Omental fat pad (tissue), 3 donors: ENCODE measurements at regions not wholly inside any gene's neighbourhood (a gene's known extent, or its start where the extent isn't known, plus 50 kb on each side); places are given as distances from the start of the nearest gene placed in this dataset.
"Not testable (repeated sequence)": the region's sequence is repeated elsewhere in the genome, so short reads cannot be mapped to it uniquely, and the experiment has no call there.

Source experiments
- ATAC-seq: fragments of 150-250 bp; one replicate; pipeline ENCODE4 v1.9.1; 2016; ENCODE audit warnings: mild to moderate bottlenecking, moderate library complexity; ENCODE audit not compliant: low FRiP score
- DNase-seq: peaks from one replicate; pipeline ENCODE4 v3.0.0-alpha.2; 2019; ENCODE audit warnings: low spot score
- CTCF ChIP-seq, 3 donors: fragments of 450-650 bp; IDR thresholded peaks; one replicate each; pipeline ENCODE4 v1.5.1; 2016 to 2017; ENCODE audit warnings: antibody characterized with exemption in 3 of 3, mild to moderate bottlenecking in 3 of 3, moderate library complexity in 2 of 3

DNA sequence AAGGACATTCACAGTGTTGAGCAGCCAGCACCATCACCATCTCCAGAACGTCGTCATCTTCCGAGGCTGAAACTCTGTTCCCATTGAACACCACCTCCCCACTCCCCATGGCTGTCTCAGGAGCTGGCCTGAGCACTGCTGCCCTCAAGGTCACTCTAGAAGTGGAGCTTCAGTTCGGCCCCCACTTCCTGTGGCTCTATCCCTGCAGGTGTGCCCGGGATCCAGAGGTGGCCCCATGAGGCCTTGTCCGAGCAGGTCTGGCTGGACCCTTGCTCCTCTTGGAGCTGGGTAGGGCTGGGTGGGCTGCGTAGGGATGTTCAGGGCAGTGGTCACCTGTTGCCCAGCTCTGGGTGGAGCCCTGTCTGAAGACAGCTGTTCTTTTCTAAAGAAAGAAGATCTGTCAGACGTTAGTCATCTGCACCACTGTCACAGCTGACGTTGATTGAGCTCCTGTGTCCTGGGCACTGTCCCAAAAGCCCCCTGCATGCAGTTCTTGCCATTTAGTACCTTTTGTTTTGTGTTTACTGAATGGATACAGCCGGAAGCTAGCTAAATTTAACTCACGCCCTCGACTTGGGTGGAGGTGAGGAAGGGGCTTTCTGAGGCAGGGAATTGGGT lies 75.5 kb upstream of the CLDN5 start:
- ATAC-seq (no peak), DNase-seq (no peak)

GRCh38 chr22:19603346-19603745 lies 79.1 kb upstream of the CLDN5 start:
- not testable (repeated sequence) for DNase-seq, ATAC-seq

More for the DNA sequence above, 75.5 kb upstream of the CLDN5 start:
- no peak for TF ChIP-seq CTCF (IDR thresholded peaks at IDR 0.05)

- no peak for DNase-seq
- ATAC-seq = no peak
- no peak for TF ChIP-seq CTCF (IDR thresholded peaks at IDR 0.05)
These were observed 79.6 kb upstream of the CLDN5 start for GRCh38 chr22:19603767-19604166.

DNA sequence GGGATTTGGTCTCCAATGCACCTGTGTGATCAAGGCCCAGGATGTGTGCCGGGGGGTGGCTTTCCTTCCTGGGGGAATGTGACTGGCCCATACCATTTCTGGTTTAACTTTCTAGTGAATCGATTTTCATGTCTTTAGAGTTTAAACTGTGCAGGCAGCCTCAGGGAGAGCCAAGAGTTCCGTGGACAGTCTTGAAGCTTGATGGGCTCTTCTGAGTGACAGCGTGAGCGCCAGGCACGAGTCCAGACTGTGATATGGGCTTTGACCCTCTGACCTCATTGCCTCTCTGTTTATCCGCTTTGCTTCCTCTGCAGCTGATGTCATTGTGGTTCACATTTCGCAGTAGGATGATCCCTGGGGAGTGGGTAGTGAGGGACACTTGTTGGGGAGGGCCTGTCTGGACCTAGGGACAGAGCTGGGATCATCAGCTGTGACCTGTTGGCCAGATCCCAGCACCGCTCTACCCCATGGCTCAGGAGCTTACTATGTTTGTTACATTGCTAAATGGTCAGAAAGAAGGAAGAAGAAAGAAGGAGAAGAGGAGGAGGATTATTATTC lies 80.6 kb upstream of the CLDN5 start:
- no peak for TF ChIP-seq CTCF (IDR thresholded peaks at IDR 0.05)
- DNase-seq (no peak), ATAC-seq (no peak)

- ATAC-seq (no peak), DNase-seq (no peak)
- TF ChIP-seq CTCF (IDR thresholded peaks at IDR 0.05) = no peak
These were observed 81.5 kb upstream of the CLDN5 start for GRCh38 chr22:19605508-19606331.

GRCh38 chr22:19606332-19607191 lies 82.4 kb upstream of the CLDN5 start:
- no peak for ATAC-seq
- TF ChIP-seq CTCF (IDR thresholded peaks at IDR 0.05) = no peak
- no peak for DNase-seq
